HG03378 (cell line): ENCODE measurements at regions not wholly inside any gene's neighbourhood (a gene's known extent, or its start where the extent isn't known, plus 50 kb on each side); places are given as distances from the start of the nearest gene placed in this dataset.
"Not testable (repeated sequence)": the region's sequence is repeated elsewhere in the genome, so short reads cannot be mapped to it uniquely, and the experiment has no call there.

Source experiments
- ATAC-seq: cut with Tn5 transposase; IDR thresholded peaks from one replicate; pipeline ENCODE4 v1.9.1; 2021; ENCODE audit warnings: mild to moderate bottlenecking, moderate library complexity; ENCODE audit not compliant: unreplicated experiment

DNA sequence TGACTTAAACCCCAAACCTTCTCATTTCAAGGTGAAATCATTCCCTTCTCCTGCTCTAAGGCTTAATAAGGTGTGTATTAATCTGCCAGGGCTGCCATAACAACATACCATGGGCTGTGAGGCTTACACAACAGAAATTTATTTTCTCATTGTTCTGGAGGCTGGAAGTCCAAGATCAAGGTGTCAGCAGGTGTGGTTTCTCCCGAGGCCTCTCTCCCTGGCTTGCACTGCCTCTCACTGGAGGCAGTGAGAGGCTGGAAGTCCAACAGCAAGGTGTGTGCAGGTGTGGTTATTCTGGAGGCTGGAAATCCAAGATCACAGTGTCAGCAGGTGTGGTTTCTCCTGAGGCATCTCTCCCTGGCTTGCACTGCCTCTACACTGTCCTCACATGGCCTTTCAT, 280.3 kb upstream of the TUT7 start:
- ATAC-seq: no peak

DNA sequence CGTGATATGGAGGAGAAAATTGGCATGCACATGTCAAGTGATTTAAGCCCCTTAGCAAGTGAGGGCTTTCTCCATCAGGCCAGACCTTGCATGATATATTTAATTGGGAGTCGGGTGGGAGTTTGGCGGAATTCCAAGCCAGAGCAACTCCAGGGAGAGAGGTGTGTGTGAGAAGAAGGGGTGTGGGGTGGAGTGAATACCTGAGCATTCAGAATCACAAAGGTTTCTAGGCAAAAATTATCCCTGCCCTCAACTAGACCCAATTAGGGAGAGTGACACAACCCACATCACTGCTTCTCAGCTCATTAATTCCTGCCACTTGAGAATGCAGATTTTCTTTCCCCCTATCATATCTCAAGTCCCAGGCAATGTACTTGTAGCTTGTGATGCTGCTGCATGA, 279.7 kb upstream of the TUT7 start:
- ATAC-seq: no peak

DNA sequence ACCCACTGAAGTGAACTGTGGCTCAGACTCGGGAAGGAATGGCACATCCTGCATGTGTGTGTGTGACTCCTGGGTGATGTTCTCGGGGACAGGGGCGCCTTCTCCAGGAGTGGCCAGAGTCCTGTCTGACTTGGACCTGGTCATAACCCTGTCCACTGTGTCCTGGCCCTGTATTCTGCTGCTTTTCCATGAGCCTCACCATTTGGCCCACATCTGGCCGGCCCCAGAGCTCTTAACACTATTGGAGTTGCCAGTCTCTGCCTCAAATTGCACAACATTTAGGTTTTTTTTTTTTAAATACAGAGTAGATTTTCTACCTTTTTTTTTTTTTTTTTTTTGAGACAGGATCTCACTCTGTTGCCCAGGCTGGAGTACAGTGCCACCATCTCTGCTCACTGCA, 278.3 kb upstream of the TUT7 start:
- ATAC-seq: no peak

DNA sequence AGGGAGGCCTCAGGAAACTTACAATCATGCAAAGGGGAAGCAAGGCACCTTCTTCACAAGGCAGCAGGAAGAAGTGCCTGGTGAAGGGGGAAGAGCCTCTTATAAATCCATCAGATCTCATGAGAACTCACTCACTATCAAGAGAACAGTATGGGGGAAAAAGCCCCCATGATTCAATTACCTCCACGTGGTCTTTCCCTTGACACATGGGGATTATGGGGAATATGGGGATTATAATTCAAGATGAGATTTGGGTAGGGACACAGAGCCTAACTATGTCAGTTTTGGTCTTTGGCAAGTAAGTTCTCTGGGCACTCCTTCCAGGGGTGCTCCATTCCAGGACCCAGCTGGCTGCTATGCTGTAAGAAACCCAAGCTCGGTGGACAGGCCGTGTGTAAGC, 275.3 kb upstream of the TUT7 start:
- no peak for ATAC-seq

DNA sequence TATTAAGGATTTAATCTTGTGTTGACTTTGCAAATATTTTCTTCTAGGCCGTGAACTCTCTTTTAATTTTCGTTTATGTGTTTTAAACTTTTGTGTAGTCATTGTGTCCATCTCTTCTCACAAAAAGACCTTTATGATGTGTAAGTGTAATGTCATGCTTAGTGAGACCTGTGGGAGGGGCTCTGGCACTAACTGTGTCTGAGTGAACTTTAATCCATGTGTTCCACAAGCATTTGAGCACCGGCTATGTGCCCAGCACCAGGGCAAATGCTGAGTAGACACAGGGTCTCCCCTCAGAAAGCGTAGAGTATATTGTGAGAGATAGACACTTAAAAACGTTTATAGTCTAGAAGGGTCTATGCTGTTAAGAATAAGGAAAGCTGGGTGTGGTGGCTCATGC, 272.6 kb upstream of the TUT7 start:
- no peak for ATAC-seq

DNA sequence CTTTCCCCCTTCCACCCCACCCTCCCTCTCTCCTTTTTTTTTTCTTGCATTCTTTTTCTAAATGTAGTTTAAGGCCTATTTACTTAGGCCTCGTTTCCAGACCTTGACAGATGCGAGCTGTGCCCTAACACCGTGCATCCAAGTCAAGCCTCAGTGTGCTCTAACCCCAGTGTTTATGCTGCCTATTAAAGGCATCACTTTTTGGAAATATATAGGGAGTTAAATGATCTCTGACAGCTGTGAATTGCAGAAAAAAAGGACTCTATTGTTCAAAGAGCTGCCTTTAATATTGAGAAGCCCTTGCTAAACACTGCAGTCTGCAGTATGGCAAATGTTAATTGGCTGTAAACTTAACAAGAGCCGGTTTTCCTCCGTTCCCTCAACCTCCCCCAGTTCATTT, 270.4 kb upstream of the TUT7 start:
- ATAC-seq: no peak

DNA sequence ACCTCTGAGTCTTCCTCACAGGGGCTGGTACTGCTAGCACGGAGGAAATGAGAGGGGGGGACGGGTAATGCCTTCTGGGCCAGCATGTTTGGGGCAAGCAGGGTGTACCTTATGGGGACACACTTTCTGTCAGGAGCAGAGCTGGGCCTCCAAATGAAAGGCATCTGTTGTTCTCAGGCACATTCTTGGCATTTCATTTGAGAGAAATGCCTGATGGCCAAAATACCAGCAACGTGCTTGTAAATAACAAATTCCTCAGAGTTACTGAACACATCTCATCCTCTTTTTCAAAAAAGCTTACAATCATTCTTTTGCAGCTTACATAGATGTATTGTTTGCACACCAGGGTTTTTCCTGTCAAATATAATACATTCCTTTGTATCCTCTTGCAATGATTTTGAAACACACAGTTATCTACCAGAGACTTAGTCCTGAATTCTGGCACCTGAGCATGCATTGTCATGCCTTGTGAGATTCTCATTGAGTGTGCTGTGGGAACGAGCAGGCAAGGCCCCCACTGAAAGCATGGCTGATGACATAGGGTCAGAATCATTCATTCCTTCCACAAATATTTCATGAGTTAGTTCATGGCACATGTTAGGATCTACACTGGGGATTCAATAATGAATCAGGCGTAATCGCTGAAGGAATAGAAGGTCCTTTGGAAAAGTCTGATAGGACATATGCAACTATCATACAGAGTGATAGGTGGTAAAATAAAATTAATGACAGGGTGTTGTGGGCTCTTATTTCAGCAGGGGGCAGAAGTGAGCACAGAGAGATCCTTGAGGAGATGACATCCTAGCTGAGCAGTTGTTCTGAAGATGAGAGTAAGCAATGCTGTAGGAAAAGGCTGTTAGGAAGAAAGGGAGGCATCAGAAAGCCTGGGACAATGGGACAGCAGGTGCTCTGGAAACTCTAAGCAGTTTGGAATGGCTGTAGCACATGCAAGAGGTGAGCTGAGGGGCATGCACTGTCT, 260.9 kb upstream of the TUT7 start:
- ATAC-seq: no peak

DNA sequence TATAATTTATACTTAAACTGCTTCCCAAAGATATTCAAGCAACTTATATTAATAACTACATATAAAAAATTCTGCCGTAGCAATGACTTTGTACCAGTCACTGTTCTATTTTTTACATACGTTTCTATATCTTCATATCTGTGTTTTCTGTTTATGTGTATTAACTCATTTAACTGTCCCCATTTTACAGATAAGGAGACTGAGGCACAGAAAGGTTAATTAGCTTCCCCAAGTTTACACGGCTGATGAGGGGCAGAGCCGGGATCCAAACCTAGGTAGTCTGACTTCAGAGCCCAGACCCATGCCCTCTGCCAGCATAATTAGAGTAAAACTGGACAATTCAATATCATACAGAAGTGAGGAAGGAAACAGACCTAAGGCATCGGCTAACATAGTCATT, 259.7 kb upstream of the TUT7 start:
- ATAC-seq: no peak

DNA sequence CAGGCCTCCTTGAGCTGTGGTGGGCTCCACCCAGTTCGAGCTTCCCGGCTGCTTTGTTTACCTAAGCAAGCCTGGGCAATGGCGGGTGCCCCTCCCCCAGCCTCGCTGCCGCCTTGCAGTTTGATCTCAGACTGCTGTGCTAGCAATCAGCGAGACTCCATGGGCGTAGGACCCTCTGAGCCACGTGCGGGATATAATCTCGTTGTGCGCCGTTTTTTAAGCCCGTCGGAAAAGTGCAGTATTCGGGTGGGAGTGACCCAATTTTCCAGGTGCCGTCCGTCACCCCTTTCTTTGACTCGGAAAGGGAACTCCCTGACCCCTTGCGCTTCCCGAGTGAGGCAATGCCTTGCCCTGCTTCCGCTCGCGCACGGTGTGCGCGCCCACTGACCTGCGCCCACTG, 257.3 kb upstream of the TUT7 start:
- ATAC-seq: not testable (repeated sequence)

DNA sequence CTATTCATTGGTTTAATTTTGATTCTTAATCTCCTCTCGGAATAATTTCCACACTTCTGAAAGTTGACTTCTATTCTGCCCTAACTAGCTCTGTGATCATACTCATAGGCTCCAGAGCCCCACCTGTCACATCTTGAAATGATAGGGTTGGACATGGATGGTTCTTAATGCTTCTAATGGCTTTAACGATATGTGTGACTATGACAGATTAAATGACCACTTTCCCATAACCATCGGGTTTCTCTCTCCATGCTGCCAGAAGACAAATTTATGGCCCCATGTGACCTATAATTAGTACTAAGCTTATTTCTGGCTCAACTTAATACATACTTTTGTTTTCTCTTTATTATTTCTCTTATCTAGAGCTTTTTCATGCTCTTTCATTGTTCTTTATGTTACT, 251.1 kb upstream of the TUT7 start:
- ATAC-seq: no peak

DNA sequence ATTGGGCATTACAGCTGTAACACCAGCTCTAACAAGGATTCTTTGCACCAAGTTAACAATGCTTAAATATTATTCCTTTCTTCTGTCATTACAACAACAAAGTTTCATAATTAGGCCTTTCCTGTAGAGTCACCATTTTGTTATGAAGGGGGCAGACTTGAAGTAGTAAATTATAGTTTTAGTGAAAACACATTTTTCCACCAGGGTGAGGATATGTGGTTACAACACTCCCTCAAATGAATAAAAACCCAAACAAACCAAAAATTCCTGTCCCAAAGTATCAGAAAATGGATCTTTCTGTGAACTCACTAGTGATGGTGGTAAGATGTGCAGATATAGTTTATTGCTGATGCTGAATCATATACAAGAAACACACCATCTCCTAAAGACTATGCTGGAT, 250.5 kb upstream of the TUT7 start:
- ATAC-seq: no peak

DNA sequence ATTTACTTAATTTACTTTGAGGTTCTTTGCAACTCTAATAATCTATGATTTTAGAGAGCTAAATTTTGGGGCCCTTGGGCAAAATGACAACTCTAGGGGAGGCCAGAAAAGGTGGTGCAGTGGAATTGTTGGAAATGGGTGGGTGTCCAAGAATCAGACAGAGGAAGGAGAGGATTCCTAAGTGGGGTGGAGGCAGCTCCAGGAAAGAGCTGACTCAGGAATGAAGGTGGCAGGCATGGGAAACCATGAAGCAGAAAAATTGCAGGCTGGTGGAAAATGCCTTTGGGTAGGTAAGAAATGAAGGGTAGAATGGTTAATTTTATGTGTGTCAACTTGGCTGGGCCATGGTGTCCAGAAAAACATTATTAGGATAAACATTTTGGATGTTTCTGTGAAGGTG, 248.5 kb upstream of the TUT7 start:
- ATAC-seq: no peak

DNA sequence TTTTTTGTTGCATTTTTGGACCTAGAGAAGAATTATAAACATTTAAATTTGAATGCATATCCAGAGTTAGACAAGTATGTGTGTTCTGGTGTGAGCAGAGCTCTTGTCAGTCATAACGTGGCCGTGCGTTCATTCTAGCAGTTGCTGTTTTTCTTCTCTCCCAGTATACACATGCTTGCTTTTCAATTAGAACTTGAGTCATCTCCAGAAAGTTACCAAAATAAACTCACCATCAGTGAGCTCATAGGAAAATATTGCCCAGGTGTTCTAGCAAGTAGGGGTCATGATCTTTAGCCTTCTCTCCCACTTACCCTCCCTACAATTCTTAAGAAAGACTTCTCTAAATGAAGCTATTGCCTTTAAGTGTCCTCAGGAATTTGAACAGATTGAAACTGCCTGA, 247.5 kb upstream of the TUT7 start:
- ATAC-seq: no peak

DNA sequence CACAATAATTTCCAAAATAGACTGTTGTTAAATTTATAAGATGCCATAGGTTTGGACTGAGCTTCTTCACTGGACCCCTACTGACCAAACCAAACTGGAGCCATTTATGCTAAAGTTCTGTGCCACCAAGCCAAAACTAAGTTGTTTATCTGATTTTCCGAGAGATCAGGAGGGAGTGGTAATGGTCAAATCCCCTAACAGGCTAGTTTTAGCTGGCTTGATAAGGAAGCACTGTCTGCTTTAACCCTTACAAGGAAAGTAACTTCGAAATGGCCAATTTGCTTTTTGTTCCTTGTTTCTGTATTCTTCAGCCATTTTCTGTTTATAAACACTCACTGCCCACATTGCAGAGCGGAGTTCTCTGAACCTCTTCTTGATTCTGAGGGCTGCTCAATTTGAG, 246.8 kb upstream of the TUT7 start:
- no peak for ATAC-seq

DNA sequence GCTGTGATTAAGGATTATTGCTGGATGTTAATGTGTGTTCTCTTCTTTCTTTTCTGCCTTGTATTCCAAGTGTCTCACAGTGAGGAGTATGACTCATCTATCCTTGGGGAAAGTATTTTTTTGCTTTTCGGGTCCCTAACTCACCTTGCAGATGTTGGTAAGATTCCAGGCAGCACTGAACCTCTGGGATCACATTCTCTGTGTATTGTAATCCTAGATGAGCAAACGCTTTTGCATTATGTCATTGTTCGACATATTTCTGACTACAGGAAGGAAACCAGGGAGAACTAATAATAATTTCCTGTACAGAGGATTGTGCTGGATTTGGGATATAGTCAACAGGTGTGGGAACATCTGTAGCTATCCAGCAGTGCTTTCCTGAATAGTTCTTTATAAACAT, 246.1 kb upstream of the TUT7 start:
- ATAC-seq: no peak

DNA sequence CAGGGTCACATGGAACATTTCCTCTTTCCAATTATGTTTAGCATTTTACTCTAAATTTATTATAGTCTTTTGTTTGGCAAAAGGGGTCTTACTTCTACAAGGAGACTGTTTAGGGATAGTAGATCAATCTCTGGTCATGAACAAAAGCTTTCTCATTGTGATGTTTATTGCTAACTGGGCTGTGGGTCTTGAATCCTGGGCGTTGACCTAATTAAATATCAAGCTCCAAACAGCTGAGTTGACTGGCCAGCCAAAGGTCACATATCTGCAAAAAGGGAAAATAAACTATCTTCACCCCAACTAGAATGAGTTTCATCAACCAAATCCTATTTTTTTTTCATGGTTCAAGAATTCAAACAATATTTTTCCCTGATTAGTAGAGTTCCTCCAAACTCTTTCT, 245.4 kb upstream of the TUT7 start:
- ATAC-seq: no peak

DNA sequence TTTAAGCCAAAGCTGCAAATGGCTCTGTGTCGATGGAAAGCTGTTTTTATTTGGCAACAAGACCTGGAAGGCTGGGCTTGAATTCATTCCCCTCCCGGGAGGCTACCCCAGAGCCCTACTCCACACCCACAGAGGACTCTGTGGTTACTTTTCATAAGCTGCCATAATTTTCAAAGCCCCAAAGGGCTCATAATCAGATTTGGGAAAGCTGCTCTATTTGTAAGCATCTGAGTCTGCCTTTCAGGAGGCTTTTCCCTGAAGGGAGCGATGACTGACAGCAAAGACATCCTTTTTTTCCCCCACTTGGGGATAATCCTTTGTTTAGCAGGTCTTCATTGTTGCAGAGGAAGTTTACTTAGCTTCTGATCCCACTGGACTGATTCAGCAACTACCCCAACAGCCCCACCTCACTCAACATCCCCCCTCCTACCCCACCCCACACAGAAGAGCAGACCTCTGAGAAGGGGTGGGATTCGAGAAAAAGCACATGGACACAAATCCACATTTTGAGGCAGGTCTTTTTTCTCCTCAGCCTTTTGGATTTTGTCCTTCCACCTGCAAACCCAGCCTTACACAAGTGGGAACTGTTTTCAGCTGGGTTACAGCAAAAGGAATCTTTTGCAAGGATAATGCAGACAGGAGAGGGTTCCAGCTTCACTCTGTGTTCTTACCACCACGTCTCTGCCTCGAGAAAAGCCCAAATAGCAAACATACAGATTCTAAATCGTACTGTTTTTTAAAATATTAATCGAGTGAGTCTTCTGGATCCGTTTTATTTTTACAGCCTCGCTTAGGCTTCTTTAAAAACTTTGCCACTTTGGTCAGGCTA, 244.4 kb upstream of the TUT7 start:
- ATAC-seq: no peak

DNA sequence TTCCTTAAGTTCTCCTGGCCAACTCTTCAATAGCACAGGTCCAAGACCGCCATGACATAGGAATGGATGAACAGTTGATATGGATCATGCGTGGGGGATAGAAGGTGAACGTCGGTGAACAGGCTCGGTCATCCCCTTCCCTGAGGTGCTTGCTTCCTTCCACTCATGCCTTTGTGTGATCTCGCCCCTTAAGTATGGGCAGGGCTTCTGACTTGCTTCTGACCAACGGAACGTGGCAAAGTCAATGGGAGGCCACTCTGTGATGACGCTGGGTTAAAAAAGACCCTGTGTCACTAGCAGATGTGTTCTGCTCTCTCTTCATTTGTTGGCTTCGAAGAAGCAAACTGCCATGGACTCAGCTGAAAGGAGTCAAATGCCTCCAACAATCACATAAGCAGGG, 240.5 kb upstream of the TUT7 start:
- ATAC-seq: no peak

DNA sequence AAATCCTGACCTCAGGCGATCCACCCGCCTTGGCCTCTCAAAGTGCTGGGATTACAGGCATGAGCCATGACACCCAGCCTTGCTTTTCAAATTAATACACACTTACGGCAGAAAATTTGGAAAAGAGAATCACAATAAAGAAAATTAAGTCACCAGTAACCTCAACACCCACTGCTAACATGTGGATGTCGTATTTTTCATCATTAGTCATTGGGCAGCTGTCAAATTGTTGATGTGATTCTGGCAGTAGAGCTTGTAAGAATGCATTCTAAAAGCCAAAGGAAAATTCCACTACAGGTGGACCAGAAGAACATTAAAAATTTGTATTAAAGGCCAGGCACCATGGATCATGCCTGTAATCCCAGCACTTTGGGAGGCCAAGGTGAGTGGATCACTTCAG, 237.3 kb upstream of the TUT7 start:
- no peak for ATAC-seq

DNA sequence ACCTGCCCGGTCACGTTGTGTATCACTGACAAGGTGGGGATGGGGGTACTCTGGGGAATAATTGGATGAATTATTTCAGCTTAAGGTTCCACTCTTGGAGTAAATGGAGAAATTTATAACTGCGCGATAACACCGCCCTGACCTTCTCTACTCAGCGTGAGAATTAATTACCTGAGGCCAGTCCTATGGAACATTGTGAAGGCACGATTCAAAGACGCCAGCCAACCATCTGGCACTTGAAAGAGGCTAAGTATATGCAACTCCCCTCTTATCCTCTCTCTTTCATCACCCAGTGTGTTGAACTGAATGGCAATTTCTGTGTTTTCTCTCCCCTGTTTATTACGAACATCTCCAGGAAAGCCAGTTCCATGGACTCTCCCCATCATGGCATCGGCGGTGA, 235.5 kb upstream of the TUT7 start:
- no peak for ATAC-seq

DNA sequence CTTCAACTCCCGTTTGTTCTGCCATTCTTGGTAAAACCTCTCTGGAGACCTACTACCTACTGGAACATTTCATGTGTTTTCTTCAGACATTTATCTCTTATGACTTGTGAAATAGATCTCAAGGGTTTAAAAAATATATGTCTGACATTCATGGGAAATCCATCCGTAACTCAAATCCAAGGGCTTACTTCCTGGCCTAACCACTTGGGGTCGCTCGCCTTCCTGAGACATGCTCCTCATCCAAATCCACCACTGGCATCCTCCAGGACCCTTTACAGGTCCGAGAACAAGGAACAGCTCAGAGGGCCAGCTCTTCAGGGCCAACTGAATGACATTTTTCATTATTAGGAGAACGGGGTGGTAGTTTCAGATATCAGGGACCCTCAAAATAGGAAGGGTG, 235.1 kb upstream of the TUT7 start:
- no peak for ATAC-seq

DNA sequence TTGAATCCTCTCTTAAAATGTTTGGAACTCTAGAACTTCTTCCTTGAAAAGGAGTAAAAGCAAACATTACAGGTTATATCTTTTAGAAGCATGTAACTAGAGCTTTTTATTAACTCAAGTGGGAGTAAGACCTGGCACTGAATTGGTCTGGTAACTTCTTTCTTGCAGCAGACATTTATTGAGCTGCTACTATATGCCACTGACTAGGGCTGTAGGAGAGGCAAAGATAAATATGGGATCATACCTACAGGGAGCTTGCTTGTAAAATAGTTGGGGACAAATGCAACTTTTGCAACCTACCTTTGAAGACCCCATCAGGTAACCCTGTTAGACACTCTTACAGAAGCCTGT, 231.9 kb upstream of the TUT7 start:
- no peak for ATAC-seq
